GM23248 (cell line): ENCODE measurements at regions not wholly inside any gene's neighbourhood (a gene's known extent, or its start where the extent isn't known, plus 50 kb on each side); places are given as distances from the start of the nearest gene placed in this dataset.

Experiments used
- EZH2 ChIP-seq: fragments of 200-600 bp; sonication (generic); IDR thresholded peaks from 2 replicates; pipeline ENCODE4 v1.6.1; 2018; ENCODE audit warnings: antibody characterized with exemption, mild to moderate bottlenecking; ENCODE audit not compliant: insufficient read depth, poor library complexity, severe bottlenecking
- EZH2phosphoT487 ChIP-seq: fragments of 200-600 bp; sonication (generic); IDR thresholded peaks from 2 replicates; pipeline ENCODE4 v1.6.1; 2018; ENCODE audit warnings: antibody characterized with exemption, moderate library complexity, mild to moderate bottlenecking, low read depth; ENCODE audit not compliant: insufficient read depth

DNA sequence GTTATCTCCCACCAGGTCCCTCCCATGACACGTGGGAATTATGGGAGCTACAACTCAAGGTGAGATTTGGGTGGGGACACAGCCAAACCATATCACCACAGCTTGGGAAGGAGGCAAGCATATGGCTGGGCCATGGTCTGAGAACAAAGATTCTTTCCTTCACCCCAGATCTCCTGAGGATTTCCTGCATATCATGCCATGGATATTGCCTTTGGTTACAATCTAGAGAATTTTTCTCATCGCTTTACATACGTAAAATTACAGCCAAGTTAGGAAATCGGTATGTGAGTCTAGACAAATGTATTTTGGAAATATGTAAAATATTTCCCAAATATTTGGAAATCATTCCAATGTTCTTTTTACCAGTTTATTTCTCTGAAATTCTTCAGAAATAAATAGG, 398.3 kb downstream of the RFC3 start:
- TF ChIP-seq EZH2phosphoT487, result no peak
- TF ChIP-seq EZH2, result no peak
